ENCODE measurements at regions not wholly inside any gene's neighbourhood (a gene's known extent, or its start where the extent isn't known, plus 50 kb on each side); places are given as distances from the start of the nearest gene placed in this dataset.

GRCh38 chrX:122187069-122187713 is 996.9 kb upstream of the GRIA3 start:
- H3K9ac ChIP-seq (ENCODE audit: insufficient read depth in 1 of 2, low read depth in 2 of 2, low read length in 2 of 2), result no peak overlapping the region
- ChIA-PET CTCF (ENCODE audit: low intra/inter-chr PET ratio) (no interaction called here), POLR2A (no interaction called here)
- FAIRE-seq (no peak), ATAC-seq (no peak), DNase-seq (ENCODE audit: extremely low read depth in 1 of 4, low spot score in 3 of 4) (no peak)
- H3K36me3 ChIP-seq (ENCODE audit: control insufficient read depth, insufficient read depth, low read length), result no peaks in the 10 kb centered on the region
- no peak overlapping the region for H3K4me3 ChIP-seq
- TF ChIP-seq NR0B1 (IDR thresholded peaks at IDR 0.05; ENCODE audit: partially characterized antibody), result no peak
- no peak for TF ChIP-seq XRCC3 (IDR thresholded peaks at IDR 0.05)
- no peak for TF ChIP-seq OTX1 (CRISPR knock-in tag; IDR thresholded peaks at IDR 0.05)
- no peak for TF ChIP-seq ZNF121 (CRISPR knock-in tag; conservative IDR thresholded peaks at IDR 0.05)
- TF ChIP-seq HMGXB4 (CRISPR knock-in tag; IDR thresholded peaks at IDR 0.05), result no peak
- no peak for TF ChIP-seq ZNF212 (CRISPR knock-in tag; IDR thresholded peaks at IDR 0.05)
- no peak for TF ChIP-seq NONO (IDR thresholded peaks at IDR 0.05; ENCODE audit: low read depth in 2 of 2, low read length in 1 of 2)
- TF ChIP-seq ZBTB1 (CRISPR knock-in tag; IDR thresholded peaks at IDR 0.05; ENCODE audit: borderline replicate concordance, low read depth), result no peak
- no peak for TF ChIP-seq SRSF9 (IDR thresholded peaks at IDR 0.05; ENCODE audit: borderline replicate concordance, low read depth, low read length)
- no peak for TF ChIP-seq HDAC1 (IDR thresholded peaks at IDR 0.05)
- no peak for TF ChIP-seq ZNF830 (CRISPR knock-in tag; IDR thresholded peaks at IDR 0.05)
- in situ Hi-C loops (cut with MboI), result no loop called here
- no peaks in the 10 kb centered on the region for H3K9me1 ChIP-seq (ENCODE audit: control insufficient read depth, insufficient read depth, low read length)
- no peaks in the 10 kb centered on the region for H3K9me3 ChIP-seq (replicated peaks; ENCODE audit: control insufficient read depth, insufficient read depth, low read depth, low read length)
- H3K4me1 ChIP-seq (replicated peaks in 1 of 2; ENCODE audit: control insufficient read depth in 2 of 2, insufficient read depth in 2 of 2, low read length in 2 of 2), result no peaks in the 10 kb centered on the region
- no peaks in the 10 kb centered on the region for H3K27me3 ChIP-seq (ENCODE audit: control insufficient read depth in 2 of 2, insufficient read depth in 2 of 2, low read length in 2 of 2)
- no peak overlapping the region for H3K27ac ChIP-seq (ENCODE audit: extremely low read depth, low read depth, low read length)
- no TSS peak for BruUV-seq (replicated peaks)
- H2AFZ ChIP-seq (ENCODE audit: low read depth, low read length), result no peak overlapping the region
- no peaks in the 10 kb centered on the region for H3K79me2 ChIP-seq (ENCODE audit: control insufficient read depth, insufficient read depth, low read length)
- intact Hi-C loops (cut with micrococcal nuclease), result no loop called here
- H4K20me1 ChIP-seq (replicated peaks; ENCODE audit: control insufficient read depth, insufficient read depth, low read length), result no peaks in the 10 kb centered on the region
- 0% methylated on average over 2 of the region's 2 CpGs for WGBS (ENCODE audit: insufficient coverage, low coverage, missing lambda C conversion rate)
- no peak overlapping the region for H3K4me2 ChIP-seq (ENCODE audit: insufficient read depth, low read length)

Data from K562 (cell line).